RCC 7860 (cell line): ENCODE measurements at regions not wholly inside any gene's neighbourhood (a gene's known extent, or its start where the extent isn't known, plus 50 kb on each side); places are given as distances from the start of the nearest gene placed in this dataset.
"Not testable (repeated sequence)": the region's sequence is repeated elsewhere in the genome, so short reads cannot be mapped to it uniquely, and the experiment has no call there.

Experiments
- DNase-seq: peaks from one replicate; pipeline ENCODE4 v3.0.0-alpha.2; 2015; ENCODE audit warnings: low spot score
- FAIRE-seq: peaks from 2 replicates; lab custom pipeline; 2012; peaks lifted over from hg19 to GRCh38; lab: Jason Lieb, UNC

DNA sequence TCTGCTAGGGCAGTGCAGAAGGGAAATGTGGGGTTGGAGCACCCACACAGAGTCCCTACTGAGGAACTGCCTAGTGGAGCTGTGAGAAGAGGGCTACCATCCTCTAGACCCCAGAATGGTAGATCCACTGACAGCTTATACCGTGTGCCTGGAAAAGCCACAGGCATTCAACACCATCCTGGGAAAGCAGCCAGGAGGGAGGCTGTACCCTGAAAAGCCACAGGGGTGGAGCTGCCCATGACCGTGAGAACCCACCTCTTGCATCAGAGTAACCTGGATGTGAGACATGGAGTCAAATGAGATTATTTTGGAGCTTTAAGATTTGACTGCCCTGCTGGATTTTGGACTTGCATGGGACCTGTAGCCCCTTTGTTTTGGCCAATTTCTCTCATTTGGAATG, 827.1 kb upstream of the IGFBP7 start:
- DNase-seq, FAIRE-seq: not testable (repeated sequence)

DNA sequence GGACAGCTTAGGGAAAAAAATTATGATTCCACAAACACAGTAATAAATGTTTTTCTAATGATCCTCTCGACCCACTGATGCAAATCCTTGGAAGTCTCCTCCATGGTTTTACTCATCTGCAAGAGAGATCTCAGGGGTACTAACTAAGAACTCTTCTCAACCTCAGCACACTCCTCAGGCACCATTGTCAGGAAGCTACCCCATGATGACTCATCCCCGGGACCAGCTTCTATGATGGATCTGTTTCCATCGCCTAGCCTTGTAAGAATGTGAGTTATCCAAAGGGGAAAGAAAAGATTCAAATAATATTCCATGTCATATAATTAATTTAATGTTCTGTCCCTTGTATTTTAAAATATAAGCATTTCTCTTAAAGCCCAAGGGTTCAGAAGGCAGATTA, 816.1 kb upstream of the IGFBP7 start:
- FAIRE-seq (no peak), DNase-seq (no peak)

DNA sequence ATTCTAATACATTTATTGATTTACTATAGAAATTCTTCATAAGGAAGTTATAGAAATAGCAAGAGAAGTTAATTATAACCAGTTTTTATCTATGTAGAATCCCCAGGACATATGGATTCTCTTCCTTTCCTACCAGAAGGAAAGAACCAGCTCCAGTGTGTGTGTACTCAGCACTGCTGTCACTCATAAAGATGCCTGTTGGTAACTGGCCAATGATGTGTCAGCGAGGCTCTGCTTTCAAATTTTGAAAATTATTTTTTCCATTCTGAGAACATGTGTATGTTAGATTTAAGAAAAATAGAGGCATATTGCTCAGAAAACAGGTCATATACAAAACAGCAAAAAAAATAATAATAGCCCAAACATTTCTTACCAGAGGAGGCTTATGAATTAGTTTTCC, 814.8 kb upstream of the IGFBP7 start:
- no peak for DNase-seq
- no peak for FAIRE-seq

DNA sequence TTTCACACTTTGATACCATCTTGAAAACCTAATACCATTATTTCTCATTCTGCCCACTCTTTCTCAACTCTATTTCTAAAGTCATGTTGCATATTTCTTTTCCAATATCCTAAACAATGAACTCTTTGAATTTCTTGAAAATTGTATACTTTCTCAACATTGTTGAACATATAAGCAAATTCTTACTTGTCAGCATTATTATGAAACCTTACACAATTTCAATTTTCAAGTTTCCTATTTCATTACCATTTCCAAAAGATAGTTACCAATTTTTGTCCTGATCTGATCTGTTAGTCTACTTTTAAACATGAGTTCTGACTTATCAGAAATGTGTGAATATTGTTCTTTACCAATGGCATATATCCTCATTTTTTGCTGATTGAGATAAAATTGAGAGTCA, 806.3 kb upstream of the IGFBP7 start:
- no peak for FAIRE-seq

DNA sequence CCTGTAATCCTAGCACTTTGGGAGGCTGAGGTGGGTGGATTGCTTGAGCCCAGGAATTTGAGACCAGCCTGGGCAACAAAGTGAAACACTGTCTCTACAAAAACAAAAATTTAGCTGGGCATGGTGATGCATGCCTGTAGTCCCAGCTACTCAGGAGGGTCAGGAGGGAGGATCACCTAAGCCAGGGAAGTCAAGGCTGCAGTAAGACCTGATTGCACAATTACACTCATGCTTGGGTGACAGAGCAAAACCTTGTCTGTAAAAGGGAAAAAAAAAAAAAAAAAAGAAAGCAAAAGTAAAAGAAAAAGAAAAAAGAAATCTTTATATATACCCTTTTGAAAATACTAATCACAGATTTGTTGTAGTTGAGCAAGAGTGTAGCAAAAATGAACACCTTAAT, 801.0 kb upstream of the IGFBP7 start:
- no peak for DNase-seq
- no peak for FAIRE-seq

More for the DNA sequence above, 806.3 kb upstream of the IGFBP7 start:
- no peak for DNase-seq

DNA sequence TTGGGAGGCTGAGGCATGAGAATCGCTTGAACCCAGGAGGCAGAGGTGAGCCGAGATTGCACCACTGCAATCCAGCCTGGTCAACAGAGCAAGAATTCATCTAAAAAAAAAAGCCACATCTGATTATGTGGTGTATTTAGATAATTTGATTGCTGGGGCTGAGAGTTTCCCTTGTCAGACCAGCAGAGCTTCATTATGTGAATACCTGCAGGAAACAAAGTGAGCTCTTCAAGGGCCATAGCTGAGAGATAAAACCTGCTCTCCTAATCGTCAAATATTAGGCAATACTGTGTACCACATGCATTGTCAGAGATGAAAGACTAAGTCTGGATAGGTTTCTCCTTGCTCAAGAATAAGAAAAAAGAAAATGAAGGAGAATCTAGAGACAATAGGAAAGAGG, 800.0 kb upstream of the IGFBP7 start:
- DNase-seq: no peak
- FAIRE-seq: no peak

DNA sequence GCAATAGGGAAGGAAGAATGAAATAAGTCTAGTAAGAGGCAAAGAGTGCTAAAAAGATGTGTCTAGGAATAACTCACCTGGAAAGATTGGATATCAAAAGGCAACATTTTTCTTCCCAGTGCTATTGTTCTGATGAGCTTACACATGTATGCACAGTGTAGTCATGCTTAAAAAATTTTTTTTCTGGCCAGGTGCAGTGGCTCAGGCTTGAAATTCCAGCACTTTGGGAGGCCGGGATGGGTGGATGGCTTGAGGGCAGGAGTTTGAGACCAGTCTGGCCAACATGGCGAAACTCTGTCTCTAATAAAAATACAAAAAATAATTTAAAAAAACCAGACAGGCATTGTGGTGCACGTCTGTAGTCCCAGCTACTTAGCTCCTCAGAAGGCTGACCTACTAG, 795.8 kb upstream of the IGFBP7 start:
- FAIRE-seq: no peak

DNA sequence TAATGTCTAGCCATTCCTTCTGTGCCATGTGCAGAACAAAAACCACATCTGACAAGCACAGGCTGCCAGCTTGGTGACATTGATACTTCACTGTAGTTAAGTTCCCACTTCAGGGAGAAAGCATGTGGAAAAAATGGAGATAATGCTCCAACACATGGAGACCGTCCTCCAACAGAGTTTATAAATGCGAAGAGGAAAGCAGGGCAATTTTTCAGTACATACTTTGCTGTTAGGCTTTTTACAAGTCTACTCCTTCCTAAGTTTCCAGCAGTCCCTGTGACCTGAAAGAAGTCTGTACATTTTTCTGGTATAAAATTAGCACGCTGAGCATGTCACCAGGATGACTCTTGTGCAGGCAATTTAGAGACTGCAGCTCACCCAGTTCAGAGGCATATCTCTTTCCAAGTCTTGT, 766.9 kb upstream of the IGFBP7 start:
- FAIRE-seq (no peak), DNase-seq (no peak)

More for the DNA sequence above, 795.8 kb upstream of the IGFBP7 start:
- DNase-seq: no peak

DNA sequence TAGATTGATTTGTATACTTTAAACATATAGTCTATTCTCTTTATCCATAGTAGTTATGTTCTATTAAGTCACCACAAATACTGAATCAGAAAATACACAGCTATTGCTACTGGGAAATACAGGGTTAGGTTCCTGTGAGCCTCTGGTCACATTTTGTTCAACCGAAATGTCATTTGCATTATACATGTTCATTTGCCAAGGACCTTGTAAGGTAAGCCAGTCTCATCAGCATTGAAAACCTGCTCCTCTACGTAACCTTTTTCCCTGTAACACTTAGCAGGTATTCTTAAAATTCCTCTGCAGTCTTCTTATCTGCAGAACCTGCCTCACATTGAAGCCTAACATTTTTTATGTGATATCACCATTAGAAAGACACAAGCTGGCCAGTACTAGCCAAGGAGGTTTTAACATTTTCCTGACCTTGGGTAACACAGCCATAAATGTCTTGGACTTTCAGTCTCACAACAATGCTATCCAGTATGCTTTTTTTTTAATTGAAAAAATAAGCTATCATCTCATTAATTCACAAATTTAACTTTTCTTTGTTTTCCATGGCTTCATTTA, 765.7 kb upstream of the IGFBP7 start:
- FAIRE-seq (no peak), DNase-seq (no peak)

DNA sequence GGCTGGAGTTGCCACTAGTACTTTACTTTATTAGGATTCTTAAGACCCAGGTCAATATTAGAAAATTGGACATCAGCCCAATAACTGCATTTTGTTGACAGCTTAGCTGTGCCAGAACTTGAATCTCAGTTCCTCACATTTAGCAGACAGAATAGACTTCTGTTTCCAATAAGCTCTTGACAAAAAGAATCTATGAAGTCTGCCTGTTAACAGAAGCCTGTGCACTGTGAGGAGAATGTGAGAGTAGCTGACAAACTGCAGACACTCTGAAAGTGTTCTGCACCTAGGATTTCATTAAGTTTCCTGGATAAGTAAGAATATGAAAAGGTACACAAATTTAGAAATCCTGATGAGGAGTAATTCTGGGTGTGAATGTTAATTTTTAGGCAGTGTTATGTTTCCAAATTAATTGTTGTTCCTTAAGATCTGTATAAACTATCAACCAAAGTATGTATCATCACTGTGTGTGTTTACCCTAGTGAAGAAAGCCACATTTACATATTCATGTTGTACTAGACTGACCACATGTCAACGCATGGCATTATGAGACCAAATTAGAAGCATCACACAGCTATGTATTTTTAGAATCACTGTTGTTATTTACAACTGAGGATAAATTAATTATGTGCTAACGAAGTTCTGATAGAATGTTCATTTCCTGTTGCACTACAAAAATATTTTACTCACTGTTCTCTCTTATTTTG, 756.4 kb upstream of the IGFBP7 start:
- FAIRE-seq (no peak), DNase-seq (no peak)

DNA sequence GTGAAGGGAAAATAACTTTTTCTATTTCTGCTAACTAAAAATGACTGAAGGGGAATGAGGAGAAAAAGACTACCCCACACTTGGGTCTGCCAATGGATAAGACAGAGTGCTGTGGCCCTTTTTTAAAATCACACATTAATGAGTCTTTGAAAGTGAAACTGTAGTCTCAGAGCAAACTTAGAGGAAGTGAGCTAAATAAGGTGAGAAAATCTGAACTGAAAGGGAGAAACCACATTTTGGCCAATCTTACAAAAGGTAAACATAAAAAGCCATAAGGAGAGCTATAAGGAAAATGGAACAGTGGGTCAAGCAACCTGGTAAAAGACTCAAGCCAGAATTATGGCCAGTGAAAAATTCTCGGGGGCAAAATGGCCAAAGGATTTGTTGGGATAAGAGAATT, 755.1 kb upstream of the IGFBP7 start:
- no peak for FAIRE-seq
- DNase-seq: no peak

DNA sequence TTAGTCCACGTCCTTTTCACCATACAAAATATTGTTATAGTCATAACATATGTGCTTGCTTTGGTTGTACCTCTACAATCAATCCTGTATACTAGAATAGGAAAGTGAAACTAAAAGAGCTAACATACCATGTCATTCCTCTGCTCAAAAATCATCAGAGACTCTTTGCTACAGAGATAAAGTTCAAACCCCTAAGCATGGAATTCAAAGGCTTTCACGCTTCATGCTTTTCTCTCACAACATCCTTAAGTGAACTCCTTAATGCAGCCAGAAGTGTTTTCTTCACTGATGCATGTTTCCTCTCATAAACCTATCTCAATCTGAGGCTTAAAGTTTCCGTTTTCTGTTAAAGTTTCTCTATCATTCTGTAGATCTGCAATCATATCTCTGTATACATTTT, 744.6 kb upstream of the IGFBP7 start:
- no peak for DNase-seq
- no peak for FAIRE-seq

DNA sequence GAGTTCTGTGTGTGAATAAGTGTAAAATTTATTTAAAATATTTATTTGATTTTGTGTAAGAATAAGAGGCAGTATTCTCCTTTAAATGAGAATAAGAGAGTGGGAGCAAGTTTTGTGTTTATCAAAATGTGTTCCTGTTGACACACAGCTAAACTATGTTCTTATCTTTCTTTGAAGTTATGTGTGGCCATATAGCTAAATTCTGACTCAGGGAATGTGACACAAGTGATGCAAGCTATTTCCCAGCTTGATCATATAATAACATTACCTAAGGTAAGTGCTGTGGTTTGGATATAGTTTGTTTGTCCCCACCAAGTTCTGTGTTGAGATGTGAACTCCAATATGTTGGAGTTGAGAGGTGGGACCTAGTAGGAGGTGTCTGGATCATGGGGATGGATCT, 740.0 kb upstream of the IGFBP7 start:
- DNase-seq (no peak), FAIRE-seq (no peak)

DNA sequence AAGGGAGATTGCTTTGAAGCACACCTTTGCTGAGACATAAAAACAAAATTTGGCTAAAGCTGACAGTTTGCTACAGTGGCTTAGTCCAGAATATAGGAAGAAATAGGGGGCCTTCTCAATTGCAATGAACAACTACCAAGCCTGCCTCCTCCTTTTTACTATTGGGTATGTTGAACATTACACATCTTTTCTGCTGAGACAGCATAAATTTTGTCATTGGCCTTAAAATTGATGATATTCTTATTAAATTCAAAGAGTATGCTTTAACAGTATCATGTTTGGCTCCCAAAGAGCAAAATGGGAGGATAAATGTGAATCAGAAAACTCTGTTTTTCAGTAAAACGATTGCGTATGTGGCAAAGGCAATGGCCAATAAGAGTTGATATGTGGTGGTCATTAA, 721.9 kb upstream of the IGFBP7 start:
- FAIRE-seq (no peak), DNase-seq (no peak)

DNA sequence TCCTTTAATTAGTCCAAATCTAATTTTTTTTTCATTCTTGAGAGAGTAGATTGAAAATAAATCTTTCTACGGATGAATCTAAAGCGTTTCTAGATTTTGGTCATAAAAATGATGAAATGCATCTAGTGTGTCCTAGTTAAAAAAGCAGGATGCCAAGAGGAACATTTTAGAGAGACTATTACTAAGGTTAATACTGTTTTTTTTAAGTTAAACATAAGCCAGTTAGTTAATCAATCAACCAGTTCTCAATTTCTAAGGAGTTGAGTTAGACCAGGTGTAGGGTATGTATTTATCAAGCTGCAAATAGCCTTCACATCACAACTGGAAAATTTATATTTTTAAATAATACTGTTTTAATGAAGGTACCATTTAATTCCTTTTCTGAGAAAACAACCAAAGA, 679.5 kb upstream of the IGFBP7 start:
- FAIRE-seq (no peak), DNase-seq (no peak)

DNA sequence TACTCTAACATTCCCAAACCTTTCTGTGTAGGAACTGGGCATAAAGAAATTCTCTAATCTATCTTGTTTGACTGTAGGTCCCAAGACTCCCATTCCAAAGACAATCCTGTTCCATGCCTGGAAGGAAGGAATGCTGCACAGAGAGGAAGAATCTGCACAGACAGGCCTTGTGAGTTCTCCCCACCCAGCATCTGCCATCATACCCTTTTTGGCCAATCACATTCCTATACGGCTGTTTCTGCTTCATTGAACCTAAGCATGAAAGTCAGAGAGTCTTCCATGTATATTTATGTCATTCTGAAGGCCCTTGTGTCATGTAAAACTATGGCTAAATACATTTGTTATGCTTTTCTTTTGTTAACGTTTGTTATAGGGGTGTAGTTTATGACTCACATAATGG, 667.7 kb upstream of the IGFBP7 start:
- no peak for FAIRE-seq
- DNase-seq: no peak

DNA sequence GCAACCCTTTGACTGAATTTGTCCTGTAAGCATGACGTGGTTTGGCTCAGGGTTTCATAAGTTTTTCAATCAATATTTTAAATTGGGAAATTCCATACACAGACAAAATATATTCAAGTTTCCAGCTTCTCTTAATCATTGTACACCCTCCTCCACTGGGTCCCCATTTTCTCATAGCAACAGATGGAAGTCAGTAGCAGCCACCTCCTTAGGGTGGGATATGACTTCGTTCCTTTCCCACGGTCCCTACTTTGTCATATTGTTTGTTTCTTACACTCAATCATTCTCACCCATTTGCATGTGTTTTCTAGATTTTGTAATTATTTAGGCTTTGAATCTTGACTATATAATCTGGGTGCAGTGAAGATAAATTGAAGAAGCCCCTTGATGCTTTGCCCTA, 664.5 kb upstream of the IGFBP7 start:
- FAIRE-seq: no peak
- no peak for DNase-seq

DNA sequence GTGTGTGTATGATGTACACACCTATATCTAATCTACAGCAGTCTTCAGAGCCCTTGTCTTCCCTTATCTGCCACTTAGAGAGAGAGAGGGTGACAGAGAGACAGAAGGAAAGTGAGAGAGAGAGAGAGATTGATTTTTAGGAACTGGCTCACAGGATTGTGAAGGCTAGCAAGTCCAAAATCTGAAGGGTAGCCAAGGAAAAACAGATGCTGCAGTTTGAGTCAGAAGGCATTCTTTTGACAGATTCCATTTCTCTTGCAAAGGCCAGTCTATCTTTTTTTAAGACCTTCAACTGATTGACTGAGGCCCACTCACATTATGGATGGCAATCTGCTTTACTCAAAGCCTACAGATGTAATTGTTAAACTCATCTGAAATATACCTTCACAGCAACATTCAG, 664.0 kb upstream of the IGFBP7 start:
- FAIRE-seq (no peak), DNase-seq (no peak)

DNA sequence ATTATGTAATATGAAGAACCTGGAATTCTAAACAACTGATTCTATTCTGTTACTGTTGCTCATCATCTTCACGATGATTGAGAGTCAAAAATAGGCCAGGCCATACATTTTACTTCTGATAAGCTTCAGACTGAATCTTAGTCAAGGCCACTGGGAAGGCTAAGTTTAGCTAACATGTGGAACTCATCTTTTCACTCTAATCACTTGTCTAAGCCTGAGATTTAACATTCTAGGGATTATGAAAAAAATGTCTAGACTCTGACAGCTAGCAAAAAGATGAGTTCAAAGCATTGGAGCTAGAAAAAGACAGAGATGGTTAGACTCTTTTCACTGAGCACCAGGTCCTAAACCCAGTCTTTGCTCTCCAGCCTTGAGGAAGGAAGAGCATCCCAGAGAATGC, 656.2 kb upstream of the IGFBP7 start:
- no peak for FAIRE-seq
- DNase-seq: no peak

DNA sequence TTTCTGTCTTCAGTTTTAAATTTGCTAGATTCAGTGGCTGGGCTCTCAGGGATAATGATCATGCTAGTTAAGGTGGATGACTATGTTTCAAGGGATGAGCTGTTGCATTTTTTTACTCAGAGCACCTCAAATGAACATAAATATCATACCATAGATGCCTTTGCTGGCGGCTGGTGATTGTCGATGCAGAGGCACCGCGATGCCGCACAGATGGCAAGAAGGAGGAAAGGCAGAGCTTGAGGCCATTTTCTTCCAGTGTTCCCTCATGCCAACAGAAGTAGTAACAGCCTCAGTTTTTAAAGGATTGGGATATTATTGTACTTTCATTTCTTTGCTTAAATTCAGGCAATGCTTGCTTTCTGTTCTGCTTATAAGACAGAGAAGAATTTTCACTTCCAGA, 654.7 kb upstream of the IGFBP7 start:
- no peak for DNase-seq
- no peak for FAIRE-seq

DNA sequence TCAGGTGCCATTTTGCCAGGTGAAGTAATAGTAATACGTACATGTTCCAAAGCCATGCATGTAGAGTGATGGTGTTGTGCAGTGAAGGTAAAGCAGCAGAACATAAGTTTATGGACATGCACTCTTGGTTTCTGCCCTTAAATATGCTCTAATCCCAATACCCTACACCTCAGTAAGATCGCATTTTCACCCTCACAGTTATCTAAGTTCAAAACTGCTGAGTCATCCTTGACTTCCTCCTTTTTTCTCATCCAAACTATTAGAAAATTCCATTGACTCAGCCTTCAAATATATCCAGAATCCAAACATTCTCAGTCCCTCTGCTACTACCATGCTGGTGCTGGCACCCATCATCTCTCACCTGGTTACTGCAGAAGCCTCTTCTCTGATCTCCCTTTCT, 652.9 kb upstream of the IGFBP7 start:
- no peak for FAIRE-seq
- no peak for DNase-seq

DNA sequence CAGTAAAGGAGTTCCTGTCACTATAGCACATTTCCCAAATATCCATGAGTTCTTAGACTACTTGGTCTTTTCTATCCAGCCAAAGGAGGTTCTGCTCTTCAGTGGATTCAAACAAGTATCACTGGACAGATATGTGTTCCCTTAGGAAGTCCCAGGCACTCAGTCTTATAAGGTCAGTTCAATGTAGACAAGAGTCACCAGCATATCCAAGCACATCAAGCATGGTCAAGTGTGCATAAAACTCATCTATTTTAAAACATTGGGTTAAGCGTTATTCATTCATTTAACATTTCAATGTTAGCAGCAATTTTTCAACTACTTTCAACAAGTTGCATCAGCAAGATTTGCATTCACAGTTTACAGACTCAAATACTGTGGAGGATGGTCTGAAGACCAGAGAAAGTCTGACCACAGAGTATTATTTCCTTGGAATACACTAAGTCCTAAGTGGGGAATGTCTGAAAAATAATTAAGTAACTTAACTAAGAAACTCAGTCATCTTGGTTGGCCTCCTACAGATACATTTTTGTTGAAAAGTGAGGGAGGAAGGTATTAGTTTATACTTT, 630.5 kb upstream of the IGFBP7 start:
- DNase-seq: no peak
- no peak for FAIRE-seq

DNA sequence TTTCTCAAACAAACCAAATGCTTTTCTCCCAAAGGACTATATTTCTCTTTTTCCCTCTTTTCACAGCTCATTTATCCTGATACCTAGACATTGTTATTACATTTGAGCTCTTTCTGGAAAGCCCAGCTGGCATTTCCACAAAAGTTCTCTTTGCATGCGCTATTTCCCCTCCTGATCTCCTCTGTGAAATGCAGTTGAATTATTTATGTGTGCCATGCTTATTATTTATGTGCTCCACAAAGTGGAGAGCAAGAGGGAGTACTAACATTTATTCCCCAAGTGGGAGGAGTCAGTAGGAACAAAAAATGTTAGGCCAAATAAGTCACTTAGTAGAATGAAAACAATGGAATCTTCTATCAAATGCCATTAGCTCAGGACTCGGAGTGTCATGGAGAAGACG, 626.6 kb upstream of the IGFBP7 start:
- no peak for DNase-seq
- FAIRE-seq: no peak
